Fibroblast of lung (primary cell): ENCODE measurements at regions not wholly inside any gene's neighbourhood (a gene's known extent, or its start where the extent isn't known, plus 50 kb on each side); places are given as distances from the start of the nearest gene placed in this dataset.

Source experiments
- DNase-seq, 2 donors: peaks; one replicate each; pipeline versions ENCODE4 v3.0.0 to v3.0.0-alpha.2; 2010; ENCODE audit warnings: low read depth in 2 of 2
- H2AFZ ChIP-seq: 2 replicates; pipeline ENCODE4 v1.5.1; 2012; ENCODE audit warnings: low read length, control low read depth, inconsistent platforms
- H3K27ac ChIP-seq: 2 replicates; pipeline ENCODE4 v1.5.1; 2011; ENCODE audit warnings: low read length, control low read depth; ENCODE audit not compliant: insufficient read depth
- H3K27me3 ChIP-seq: 2 replicates; pipeline ENCODE4 v1.5.1; 2011; ENCODE audit warnings: mild to moderate bottlenecking, low read length; ENCODE audit not compliant: control insufficient read depth, insufficient read depth
- H3K36me3 ChIP-seq: 2 replicates; pipeline ENCODE4 v1.5.1; 2011; ENCODE audit warnings: low read length; ENCODE audit not compliant: control insufficient read depth, insufficient read depth
- H3K4me1 ChIP-seq: 2 replicates; pipeline ENCODE4 v1.5.1; 2011; ENCODE audit warnings: low read length; ENCODE audit not compliant: control insufficient read depth, insufficient read depth; ENCODE audit errors: extremely low read depth
- H3K4me2 ChIP-seq: 2 replicates; pipeline ENCODE4 v1.5.1; 2011; ENCODE audit warnings: low read length, control low read depth; ENCODE audit not compliant: insufficient read depth; ENCODE audit errors: extremely low read depth
- H3K4me3 ChIP-seq, 4 experiments: fragments of 200-600 bp in 1 of 4; sonication (generic) in 1 of 4; replicated peaks in 1 of 4; 2 replicates each; pipeline ENCODE4 v1.5.1; 2011 to 2016; ENCODE audit warnings: low read length in 4 of 4, low read depth in 3 of 4, mild to moderate bottlenecking in 3 of 4, control low read depth in 2 of 4, inconsistent platforms in 1 of 4, mixed read lengths in 1 of 4; ENCODE audit not compliant: insufficient read depth in 1 of 4; ENCODE audit errors: control extremely low read depth in 1 of 4
- H3K79me2 ChIP-seq: 2 replicates; pipeline ENCODE4 v1.5.1; 2012; ENCODE audit warnings: mild to moderate bottlenecking, low read length, inconsistent platforms; ENCODE audit not compliant: control insufficient read depth, insufficient read depth
- H3K9ac ChIP-seq: 2 replicates; pipeline ENCODE4 v1.5.1; 2011; ENCODE audit warnings: mild to moderate bottlenecking, low read length, control low read depth; ENCODE audit not compliant: insufficient read depth
- H3K9me3 ChIP-seq: 2 replicates; pipeline ENCODE4 v1.5.1; 2012; ENCODE audit warnings: low read depth, low read length; ENCODE audit not compliant: control insufficient read depth, insufficient read depth
- H4K20me1 ChIP-seq: 2 replicates; pipeline ENCODE4 v1.5.1; 2011; ENCODE audit warnings: low read length; ENCODE audit not compliant: control insufficient read depth, insufficient read depth; ENCODE audit errors: extremely low read depth
- EZH2 ChIP-seq: IDR thresholded peaks from 2 replicates; pipeline ENCODE4 v1.5.1; 2012; ENCODE audit warnings: low read length, control low read depth, mild to moderate bottlenecking; ENCODE audit errors: missing control alignments
- TF ChIP-seq, protein P1 (sequence below), 2 donors: IDR thresholded peaks in 1 of 2; conservative IDR thresholded peaks in 1 of 2; 1 replicate in 1 of 2; 2 replicates in 1 of 2; pipeline ENCODE4 v1.5.1; 2011 to 2012; ENCODE audit warnings: low read length in 2 of 2, control low read depth in 1 of 2, inconsistent platforms in 1 of 2, low read depth in 1 of 2, mild to moderate bottlenecking in 1 of 2

DNA sequence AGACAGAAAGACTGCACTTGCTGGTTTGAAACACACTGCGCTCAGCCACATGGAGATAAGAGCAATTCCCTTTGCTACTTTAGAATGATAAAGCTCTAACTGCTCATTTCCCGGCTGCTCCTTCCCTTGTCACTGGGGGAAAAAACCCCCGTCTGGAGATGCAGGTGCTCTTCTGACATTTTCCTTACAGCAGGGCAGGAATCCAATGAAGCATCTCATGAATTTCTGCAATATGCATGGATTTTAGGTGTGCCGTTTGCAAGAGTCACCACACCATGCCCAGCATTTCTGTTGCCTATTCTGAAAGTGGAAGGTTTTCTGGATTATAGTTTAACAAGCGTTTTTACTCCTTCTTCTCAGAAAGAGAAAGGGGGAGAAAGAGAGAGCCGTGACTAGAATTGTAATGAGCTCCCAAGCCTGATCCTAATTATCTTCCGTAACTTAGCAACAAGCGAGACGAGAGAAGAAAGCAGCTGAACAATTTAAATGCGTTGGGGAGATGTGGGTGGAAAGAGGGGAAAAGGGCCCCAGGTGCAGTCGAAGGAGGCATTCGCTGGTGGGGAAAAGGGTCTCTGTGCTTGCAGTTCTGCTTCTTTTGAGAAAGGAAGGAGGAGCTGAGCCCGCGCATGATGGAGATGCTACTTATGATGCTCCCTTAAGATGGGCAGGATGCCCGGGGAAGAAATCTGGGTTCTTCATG lies 76.6 kb upstream of the SPATA13 start:
- H3K4me2 ChIP-seq = no peak overlapping the region
- no peak overlapping the region for H3K9ac ChIP-seq
- no peaks in the 10 kb centered on the region for H3K4me1 ChIP-seq
- H3K36me3 ChIP-seq = no peaks in the 10 kb centered on the region
- H3K9me3 ChIP-seq = no peaks in the 10 kb centered on the region
- H4K20me1 ChIP-seq = no peaks in the 10 kb centered on the region
- H2AFZ ChIP-seq = no peak overlapping the region
- TF ChIP-seq EZH2 = no peak
- TF ChIP-seq, protein P1, sequence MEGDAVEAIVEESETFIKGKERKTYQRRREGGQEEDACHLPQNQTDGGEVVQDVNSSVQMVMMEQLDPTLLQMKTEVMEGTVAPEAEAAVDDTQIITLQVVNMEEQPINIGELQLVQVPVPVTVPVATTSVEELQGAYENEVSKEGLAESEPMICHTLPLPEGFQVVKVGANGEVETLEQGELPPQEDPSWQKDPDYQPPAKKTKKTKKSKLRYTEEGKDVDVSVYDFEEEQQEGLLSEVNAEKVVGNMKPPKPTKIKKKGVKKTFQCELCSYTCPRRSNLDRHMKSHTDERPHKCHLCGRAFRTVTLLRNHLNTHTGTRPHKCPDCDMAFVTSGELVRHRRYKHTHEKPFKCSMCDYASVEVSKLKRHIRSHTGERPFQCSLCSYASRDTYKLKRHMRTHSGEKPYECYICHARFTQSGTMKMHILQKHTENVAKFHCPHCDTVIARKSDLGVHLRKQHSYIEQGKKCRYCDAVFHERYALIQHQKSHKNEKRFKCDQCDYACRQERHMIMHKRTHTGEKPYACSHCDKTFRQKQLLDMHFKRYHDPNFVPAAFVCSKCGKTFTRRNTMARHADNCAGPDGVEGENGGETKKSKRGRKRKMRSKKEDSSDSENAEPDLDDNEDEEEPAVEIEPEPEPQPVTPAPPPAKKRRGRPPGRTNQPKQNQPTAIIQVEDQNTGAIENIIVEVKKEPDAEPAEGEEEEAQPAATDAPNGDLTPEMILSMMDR (conservative IDR thresholded peaks at IDR 0.05 in 1 of 2, IDR thresholded peaks at IDR 0.05 in 1 of 2; ENCODE audit: low read depth in 1 of 2, low read length in 2 of 2) = no peak
- H3K4me3 ChIP-seq = no peak overlapping the region
- no peak for DNase-seq
- peaks cover 5% of the 10 kb centered on the region for H3K27me3 ChIP-seq
- H3K79me2 ChIP-seq = no peaks in the 10 kb centered on the region
- no peak overlapping the region for H3K27ac ChIP-seq

DNA sequence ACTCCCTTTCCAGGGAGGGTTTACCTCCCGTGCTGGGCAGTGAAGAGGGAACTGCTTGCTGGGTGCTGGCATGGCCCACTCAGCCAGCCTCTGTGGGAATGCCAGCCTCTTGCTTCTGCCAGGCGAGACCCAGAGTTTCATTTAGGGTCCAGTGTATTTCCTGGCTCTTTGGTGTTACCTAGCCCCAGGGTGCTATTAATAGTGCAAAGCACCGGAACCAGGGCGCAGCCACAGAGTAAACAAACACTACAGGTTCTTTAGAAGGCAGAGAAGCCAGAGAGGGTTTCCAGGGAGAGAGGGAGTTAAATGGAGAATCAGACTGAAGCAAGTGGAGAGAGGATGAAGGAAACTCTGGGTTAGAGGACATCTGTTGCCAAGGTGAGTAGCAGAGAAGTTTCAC lies 74.9 kb upstream of the SPATA13 start:
- Histone ChIP-seq H3K27ac (no peak overlapping the region), H3K9me3 (no peaks in the 10 kb centered on the region), H3K9ac (no peak overlapping the region), H3K4me1 (no peaks in the 10 kb centered on the region), H4K20me1 (no peaks in the 10 kb centered on the region), H3K79me2 (no peaks in the 10 kb centered on the region), H3K27me3 (peaks cover 5% of the 10 kb centered on the region), H3K4me3 (no peak overlapping the region), H3K4me2 (no peak overlapping the region), H3K36me3 (no peaks in the 10 kb centered on the region), H2AFZ (no peak overlapping the region)
- TF ChIP-seq EZH2 = no peak
- TF ChIP-seq, protein P1 (conservative IDR thresholded peaks at IDR 0.05 in 1 of 2, IDR thresholded peaks at IDR 0.05 in 1 of 2; ENCODE audit: low read depth in 1 of 2, low read length in 2 of 2) = no peak
- no peak for DNase-seq

DNA sequence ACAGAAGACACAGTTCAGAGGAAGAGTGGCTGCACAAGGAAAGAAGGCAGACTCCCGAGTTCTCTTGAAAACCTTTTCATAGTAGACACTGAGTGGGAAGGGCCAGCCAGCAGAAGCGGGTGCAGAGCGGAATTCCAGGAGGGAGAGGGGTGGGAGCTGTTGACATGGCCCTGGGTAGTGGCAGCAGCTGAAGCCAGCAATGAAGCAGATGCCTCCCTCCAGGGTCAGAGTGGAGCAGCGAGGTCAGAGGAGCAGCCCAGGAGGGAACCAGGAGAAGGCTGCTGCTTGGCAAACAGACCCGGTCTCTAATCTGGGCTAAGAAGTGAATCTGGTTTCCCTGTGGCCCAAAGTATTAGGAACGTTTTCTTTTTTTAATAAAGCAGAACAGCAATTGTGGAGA lies 73.9 kb upstream of the SPATA13 start:
- DNase-seq = no peak
- Histone ChIP-seq H3K4me3 (no peak overlapping the region), H3K9me3 (no peaks in the 10 kb centered on the region), H3K4me2 (no peak overlapping the region), H3K27ac (no peak overlapping the region), H3K27me3 (peaks cover 5% of the 10 kb centered on the region), H3K4me1 (no peaks in the 10 kb centered on the region), H3K36me3 (no peaks in the 10 kb centered on the region), H3K79me2 (no peaks in the 10 kb centered on the region), H4K20me1 (no peaks in the 10 kb centered on the region), H2AFZ (no peak overlapping the region), H3K9ac (no peak overlapping the region)
- TF ChIP-seq, protein P1 (conservative IDR thresholded peaks at IDR 0.05 in 1 of 2, IDR thresholded peaks at IDR 0.05 in 1 of 2; ENCODE audit: low read depth in 1 of 2, low read length in 2 of 2) = no peak
- no peak for TF ChIP-seq EZH2
